ENCODE measurements at regions not wholly inside any gene's neighbourhood (a gene's known extent, or its start where the extent isn't known, plus 50 kb on each side); places are given as distances from the start of the nearest gene placed in this dataset.

- DNase-seq, result no peak
Measured at GRCh38 chr2:8281950-8282857, 399.7 kb upstream of the ID2 start.

DNA sequence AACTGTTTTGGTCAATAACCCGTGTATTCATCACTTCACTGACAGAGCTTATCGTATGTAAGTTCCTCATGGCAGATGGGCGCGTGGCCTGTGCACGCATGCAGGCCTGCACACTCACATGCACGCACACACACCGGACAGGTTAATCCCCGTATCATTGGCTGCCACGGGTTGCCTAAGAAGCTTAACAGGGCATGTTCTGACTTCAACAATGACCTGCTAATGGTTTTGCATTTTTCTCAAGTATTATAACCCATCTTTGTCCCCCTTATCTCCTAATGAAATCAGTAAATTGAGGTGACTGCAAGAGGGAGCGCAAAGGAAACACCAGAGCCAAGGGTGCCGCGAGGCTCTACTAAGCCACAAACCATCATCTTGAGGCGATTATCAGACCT lies 399.0 kb upstream of the ID2 start:
- DNase-seq, result no peak

GRCh38 chr2:8285081-8285480 lies 396.8 kb upstream of the ID2 start:
- DNase-seq, result no peak

DNA sequence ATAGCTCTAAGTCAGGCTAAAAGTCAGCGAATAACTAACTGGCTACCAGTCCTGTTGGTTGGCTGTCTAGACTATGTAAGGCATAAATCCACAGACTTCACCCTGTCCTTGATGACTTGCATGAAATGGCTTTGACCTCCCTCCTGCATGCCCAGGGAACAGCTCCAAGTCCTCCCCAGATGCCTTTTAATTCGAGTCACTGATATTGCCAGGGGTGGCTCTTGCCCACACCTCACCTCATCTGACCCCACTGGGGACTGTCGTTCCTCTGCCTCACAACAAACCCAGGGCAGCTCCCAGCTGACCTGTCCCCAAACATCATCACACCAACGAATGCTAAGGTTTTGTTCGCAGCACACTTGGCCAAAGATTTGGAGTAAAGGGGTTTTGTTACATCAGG lies 396.0 kb upstream of the ID2 start:
- DNase-seq, result no peak

DNA sequence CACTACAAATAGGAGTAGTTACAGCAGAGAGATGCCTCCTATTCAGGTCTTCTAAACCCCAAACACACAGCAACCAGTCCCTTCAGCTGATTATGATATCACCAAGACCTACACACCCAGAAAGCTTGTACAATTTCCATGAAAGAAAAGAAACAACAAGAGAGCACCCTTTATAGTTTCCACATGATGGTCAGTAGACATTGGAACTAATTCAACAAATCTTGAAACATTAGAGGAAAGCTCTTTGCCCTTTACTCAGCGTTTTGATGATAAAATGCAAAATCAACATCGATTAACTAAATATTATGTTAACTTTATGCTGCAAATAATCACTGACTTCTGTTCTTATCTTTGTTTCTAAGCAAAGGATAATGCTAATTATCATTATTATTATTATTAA lies 393.6 kb upstream of the ID2 start:
- DNase-seq, result no peak

DNA sequence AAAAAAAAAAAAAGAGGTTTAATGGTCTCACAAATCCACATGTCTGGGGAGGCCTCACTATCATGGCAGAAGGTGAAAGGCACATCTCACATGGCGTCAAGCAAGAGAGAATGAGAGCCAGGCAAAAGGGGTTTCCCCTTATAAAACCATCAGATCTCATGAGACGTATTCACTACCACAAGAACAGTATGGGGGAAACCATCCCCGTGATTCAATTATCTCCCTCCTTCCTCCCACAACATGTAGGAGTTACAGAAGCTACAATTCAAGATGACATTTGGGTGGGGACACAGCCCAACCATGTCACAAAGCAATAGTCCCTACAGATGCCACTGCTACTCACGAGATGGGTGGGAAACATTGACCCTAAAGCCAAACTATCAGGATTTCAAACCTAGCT lies 392.7 kb upstream of the ID2 start:
- no peak for DNase-seq

- no peak for DNase-seq
Measured at GRCh38 chr2:8290771-8291352, 391.0 kb upstream of the ID2 start.

GRCh38 chr2:8296306-8296705 lies 385.6 kb upstream of the ID2 start:
- DNase-seq, result no peak

DNA sequence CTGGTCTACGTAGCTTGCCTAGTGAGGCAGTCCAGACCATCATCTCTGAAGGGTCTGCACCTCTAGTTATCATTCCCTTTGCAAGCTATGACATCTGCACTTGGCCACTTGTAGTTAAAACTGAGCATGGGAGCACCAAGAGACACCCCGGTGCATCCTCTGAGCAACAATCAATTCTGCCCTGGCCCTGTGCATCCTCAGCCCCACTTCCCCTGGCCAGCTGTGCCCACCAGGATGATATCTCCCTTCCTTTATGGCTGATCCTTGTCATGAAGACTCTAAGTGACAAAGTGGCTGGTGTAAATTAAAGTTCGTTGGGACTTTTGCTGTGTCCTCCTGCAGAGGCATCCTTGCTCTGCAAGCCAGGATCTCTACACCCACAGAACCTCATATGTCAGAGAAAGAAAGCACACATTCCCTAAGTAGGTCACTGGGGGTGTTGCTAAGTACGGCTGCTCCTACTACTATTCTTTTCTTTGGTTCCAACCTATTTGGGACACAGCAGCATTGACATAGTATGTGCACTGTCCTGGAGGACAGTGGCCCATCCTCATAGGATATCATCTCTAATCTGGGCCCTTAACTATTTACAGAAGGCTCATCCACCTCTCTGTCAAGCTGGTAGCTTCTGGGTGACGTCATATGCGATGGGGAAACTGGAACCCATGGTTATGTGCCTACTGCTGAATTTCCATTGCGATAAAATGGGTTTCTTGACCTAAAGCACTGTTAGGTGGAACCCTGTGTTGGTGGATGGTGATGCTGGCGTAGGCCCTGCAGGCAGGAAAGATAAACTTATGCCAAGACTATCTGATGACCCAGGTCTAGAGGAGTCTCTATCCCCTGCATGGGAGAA lies 384.3 kb upstream of the ID2 start:
- DNase-seq, result no peak

DNA sequence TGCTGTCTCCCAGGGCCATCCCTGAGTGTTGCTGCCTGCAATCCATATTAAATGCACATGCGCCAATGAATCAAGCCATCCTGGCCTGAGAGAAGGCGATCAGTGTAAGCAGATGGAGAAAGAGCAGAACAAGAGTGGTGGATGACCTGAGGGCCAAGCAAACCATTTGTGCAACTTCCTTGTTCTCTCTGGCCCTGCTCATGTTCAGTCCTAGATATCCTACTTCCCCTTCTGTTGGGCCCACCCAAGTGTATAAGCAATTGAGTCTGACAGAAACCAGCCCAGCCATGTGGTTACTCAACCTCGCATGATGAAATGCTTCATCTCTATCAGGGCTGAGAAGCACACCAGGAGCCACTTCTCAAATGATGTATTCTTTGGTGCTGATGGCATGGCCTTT lies 383.1 kb upstream of the ID2 start:
- DNase-seq, result no peak

- DNase-seq, result no peak
Measured at GRCh38 chr2:8300216-8300615, 381.6 kb upstream of the ID2 start.

DNA sequence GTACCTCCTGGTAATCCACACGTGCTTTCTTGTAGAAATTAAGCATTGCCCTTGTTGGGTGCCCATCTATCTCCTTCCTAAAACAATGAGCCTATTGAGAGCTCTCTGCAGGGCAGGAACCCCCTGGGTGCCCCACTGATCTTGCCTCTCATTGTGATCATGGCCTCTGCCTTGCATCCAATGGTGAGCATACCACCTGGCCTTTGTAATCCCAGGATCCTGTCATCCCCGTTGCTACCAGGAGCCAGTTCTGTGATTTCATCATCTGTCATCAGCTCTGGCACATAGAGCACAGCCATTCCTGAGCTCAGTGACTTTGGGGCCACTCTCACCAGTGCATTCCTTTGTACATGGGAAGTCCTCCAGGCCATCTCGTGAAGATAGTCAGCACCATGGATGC lies 381.0 kb upstream of the ID2 start:
- no peak for DNase-seq

GRCh38 chr2:8303322-8303832 lies 378.5 kb upstream of the ID2 start:
- DNase-seq, result no peak

GRCh38 chr2:8304821-8305766 lies 376.8 kb upstream of the ID2 start:
- DNase-seq, result no peak

DNA sequence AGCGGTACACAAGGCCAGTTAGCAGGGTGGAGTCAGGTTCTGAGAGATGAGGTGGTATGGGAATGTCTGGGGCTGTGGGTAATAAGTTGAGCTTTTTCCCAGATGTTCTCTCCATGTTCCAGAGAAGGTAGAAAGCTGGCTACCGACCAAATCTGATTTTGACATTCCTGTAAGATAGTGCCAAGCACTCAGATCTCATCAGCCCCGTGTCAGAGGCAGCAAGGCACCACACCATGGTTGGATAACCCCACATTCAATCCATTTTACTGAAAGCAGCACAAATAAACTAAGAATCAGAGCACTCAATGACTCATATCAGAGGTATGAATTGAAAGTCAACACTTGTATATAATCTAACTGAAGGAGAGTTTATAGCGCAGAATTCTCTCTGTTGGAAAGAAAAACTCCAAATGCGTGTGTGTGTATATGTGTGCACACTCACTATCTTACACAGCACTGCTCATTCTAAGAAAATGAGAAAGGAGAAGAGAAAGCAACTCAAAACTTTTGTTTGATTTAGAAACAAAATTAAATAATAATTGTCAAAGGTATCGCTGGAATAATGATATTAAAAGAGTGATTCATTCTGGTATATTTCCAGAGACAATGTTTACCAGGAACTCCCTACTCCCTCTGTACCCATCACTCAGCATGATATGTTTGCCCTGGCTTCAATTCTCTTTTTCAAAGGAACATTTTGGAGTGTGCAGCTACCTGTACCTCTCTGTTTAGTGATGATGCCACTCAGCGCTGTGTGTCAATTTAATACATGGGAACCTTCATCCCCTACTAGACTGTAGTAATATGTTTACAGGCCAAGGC lies 375.1 kb upstream of the ID2 start:
- no peak for DNase-seq

- DNase-seq, result no peak
Measured at GRCh38 chr2:8307606-8308180, 374.2 kb upstream of the ID2 start.

GRCh38 chr2:8309131-8309530 lies 372.7 kb upstream of the ID2 start:
- no peak for DNase-seq

DNA sequence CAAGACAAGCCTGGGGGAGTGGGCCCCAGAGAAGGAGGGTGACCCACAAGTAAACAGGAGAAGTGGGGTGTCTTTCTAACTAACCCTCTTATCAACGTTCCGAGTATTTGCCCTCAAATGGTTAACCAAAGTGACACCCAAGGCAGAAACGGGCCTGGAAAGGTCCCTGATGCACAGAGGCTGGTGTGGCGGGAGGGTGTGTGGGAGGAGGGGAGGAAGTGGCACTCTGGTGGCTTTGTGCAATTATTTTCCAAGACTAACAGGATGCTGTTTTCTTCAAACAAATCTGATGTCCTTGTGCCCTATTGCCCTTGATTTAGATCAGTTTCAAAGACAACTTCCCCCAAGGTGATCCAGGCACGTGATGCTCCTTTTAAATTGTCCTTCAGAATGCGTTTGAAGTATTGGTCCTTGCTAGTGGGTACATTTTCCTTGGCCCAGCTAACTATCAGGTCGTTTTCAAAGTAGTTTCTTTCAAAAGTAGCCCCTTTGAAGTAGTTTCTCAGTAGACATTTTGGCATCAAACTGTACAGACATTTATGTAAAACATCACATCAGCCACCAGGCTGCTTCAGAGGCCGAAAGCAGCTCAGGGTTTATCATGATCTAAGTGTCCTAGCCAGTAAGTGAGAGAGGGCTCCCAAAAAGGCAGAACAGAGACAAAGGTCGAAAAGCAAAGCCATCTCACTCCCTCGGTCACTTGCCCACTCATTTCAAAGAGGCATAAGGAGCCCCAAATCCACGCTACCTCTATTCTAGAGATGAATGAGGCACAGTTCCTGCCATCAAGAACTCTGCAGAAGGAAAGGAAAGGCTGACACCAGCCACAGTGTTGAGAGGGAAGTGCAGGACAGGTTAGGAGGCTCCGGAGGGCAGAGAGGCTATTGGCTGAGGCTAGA lies 371.1 kb upstream of the ID2 start:
- DNase-seq, result no peak

DNA sequence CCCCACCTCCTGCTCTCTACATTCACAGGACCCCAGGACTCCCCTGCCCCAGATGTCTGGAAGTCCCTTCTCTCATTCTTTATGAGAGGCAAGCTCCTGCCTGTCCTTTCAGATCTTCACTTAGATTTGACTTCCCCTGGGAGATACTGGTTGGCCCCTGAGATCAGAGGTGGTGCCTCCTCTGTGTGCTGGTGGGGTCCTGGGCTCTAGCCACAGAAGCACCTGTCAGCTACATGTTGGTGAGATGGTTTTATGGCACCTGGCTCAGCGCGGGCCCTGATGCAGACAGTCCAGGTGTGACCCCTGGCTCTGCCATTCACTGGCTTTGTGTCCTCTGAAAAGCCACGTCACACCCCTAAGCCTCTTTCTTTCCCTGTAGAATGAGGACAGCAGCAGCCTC lies 369.6 kb upstream of the ID2 start:
- DNase-seq, result no peak

Data from NCI-H2227 treated with DMSO at 0.1 percent for 48 hours (cell line).